NCI-H69 (cell line): ENCODE measurements at regions not wholly inside any gene's neighbourhood (a gene's known extent, or its start where the extent isn't known, plus 50 kb on each side); places are given as distances from the start of the nearest gene placed in this dataset.
A peak's percentile ranks its signal among the peaks of the same experiment; 100 is the strongest.
"Not testable (repeated sequence)": the region's sequence is repeated elsewhere in the genome, so short reads cannot be mapped to it uniquely, and the experiment has no call there.

Source experiments
- DNase-seq: peaks from one replicate; lab custom pipeline; 2025; lab: John Stamatoyannopoulos, UW

- DNase-seq, result no peak
Observed at GRCh38 chr12:127582074-127582473, 684.9 kb upstream of the TMEM132C start.

GRCh38 chr12:127583041-127583440 lies 683.9 kb upstream of the TMEM132C start:
- no peak for DNase-seq

- no peak for DNase-seq
Observed at GRCh38 chr12:127588249-127588648, 678.7 kb upstream of the TMEM132C start.

- DNase-seq, result no peak
Observed at GRCh38 chr12:127589541-127589940, 677.4 kb upstream of the TMEM132C start.

- peak; percentile 84 for DNase-seq
Observed at GRCh38 chr12:127590868-127591267, 676.1 kb upstream of the TMEM132C start.

GRCh38 chr12:127592245-127592644 lies 674.7 kb upstream of the TMEM132C start:
- DNase-seq, result no peak

GRCh38 chr12:127594351-127594970 lies 672.5 kb upstream of the TMEM132C start:
- DNase-seq, result no peak

DNA sequence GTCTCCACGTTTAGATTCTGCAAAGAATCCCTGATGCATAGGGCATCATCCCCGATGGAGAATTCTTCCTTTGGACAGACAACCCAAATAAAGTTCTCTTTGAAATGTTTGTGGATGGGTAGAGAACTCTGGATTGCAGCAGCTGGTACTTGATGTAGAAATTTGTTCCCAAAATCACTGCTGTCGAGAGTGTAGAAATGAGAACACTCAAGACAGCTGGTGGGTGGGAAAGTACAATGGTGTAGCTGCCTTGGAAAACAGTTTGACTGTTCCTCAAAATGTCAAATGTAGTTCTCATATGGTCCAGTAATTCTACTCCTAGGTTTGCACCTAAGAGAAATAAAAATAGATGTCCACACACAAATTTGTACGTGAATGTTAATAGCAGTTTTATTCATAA lies 671.5 kb upstream of the TMEM132C start:
- no peak for DNase-seq

- DNase-seq, result no peak
Observed at GRCh38 chr12:127596891-127597290, 670.1 kb upstream of the TMEM132C start.

- peak; percentile 8 for DNase-seq
Observed at GRCh38 chr12:127599436-127599835, 667.5 kb upstream of the TMEM132C start.

- DNase-seq, result peak; percentile 8
Observed at GRCh38 chr12:127600211-127600610, 666.8 kb upstream of the TMEM132C start.

- peak; percentile 47 for DNase-seq
Observed at GRCh38 chr12:127606476-127607015, 660.4 kb upstream of the TMEM132C start.

- DNase-seq, result peak; percentile 24
Observed at GRCh38 chr12:127607146-127607725, 659.7 kb upstream of the TMEM132C start.

- DNase-seq, result not testable (repeated sequence)
Observed at GRCh38 chr12:127608359-127608758, 658.6 kb upstream of the TMEM132C start.

- DNase-seq, result no peak
Observed at GRCh38 chr12:127613056-127613455, 653.9 kb upstream of the TMEM132C start.

DNA sequence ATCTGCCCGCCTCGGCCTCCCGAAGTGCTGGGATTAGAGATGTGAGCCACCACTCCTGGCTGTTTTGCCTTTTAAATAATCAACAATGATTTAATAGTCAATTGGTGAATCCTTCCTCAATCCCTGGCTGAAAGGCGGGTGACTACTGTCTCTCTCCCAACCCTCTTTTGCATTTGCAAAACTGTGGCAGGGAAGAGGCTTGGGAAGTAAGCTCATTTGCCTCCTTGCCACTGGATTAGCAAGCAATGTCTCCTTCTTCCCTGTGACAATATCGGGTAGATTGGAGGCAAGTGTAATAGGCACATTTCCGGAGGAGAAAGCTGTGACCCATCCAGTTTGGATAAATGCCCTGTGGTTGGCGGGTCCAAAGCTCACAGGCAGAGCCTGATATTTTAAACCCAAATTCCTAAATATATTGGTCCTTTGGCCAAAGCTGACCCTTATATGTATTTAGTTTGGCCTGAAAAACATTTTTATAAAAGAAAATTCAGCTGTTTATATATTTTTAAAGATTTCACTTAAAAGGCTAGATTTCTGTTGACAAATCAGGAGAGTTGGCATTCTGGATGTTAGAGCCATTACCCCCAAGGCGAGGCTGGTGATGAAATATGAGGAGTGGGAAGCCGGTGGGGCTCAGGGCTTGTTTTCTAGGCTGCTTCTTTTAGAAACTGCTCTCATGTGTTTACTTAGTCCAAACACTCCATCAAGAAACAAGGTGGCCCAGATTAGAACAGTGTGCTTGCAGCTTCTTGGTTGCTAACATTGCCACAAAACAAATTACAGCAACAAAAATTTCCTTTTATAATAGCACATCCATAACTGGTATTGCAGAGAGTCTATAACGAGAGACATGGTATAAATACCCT lies 646.9 kb upstream of the TMEM132C start:
- peak; percentile 67 for DNase-seq

- peak; percentile 77 for DNase-seq
Observed at GRCh38 chr12:127620735-127621355, 646.1 kb upstream of the TMEM132C start.

DNA sequence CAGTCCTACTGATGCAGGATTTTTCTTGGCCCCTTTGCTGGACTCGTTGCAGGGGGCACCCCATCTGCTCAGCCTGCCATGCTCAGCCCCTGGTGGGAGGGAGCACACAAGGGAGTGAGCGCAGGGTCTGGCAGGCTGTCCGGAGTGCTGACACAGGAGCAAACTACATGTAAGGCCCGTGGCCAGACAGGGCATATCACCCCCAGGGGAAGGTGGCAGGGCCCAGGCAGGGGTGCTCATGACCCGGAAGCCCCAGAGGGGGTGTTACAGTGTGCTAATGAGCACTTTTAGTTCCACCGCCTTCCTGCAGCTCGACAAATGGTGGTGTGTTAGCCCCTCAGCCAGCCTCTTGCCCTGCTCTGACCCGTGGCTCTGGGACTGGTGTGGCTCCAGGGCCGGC lies 645.6 kb upstream of the TMEM132C start:
- peak; percentile 37 for DNase-seq

DNA sequence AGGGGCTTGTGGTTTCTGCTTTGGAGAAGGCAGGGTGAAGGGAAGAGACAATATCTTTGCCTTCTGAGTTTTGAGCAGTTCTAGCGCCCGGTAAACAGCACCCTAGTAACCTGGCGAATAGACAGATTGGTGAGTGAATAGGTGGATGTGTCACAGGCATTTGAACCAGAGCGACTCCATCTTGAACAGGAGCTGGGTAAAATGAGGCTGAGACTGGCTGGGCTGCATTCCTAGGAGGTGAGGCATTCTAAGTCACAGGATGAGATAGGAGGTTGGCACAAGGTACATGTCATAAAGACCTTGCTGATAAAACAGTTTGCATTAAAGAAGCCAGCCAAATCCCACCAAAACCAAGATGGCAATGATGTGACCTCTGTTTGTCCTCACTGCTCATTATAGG lies 643.6 kb upstream of the TMEM132C start:
- DNase-seq, result no peak

DNA sequence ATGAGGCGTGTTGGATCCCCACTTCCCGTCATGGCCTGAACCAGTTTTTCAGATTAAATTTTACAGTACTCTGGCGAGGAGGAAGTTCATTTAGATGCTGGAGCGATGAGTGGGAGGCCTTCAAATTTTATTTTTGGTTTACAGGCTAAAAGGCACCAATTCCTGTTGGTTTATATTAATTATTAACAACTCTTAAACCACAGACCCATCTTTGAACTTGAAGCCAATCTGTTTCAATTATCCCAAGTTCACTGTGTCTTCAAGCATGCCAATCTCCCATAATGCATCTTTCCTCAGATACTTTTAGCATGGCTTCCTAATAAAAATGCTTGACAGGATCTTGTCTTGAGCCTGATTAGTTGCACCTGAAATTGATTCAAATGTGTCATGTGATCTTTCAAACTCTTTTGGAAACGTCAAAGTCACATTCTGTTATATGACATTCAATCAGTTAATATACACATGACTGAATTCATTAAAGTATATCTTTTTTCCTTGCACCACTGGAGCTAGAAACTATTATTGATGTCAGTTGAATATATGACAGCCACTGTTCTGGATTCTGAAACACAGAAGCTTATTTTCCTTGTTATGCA lies 641.7 kb upstream of the TMEM132C start:
- no peak for DNase-seq

- peak; percentile 29 for DNase-seq
Observed at GRCh38 chr12:127628645-127629044, 638.3 kb upstream of the TMEM132C start.
